RPMI7951 (cell line): ENCODE measurements at regions not wholly inside any gene's neighbourhood (a gene's known extent, or its start where the extent isn't known, plus 50 kb on each side); places are given as distances from the start of the nearest gene placed in this dataset.
A peak's percentile ranks its signal among the peaks of the same experiment; 100 is the strongest.

Source experiments
- DNase-seq: peaks from one replicate; pipeline ENCODE4 v3.0.0-alpha.2; 2012; ENCODE audit warnings: low read depth

- no peak for DNase-seq
Observed at GRCh38 chrX:42619068-42619467, 158.9 kb downstream of the PPP1R2C start.

- no peak for DNase-seq
Observed at GRCh38 chrX:42616981-42617380, 161.0 kb downstream of the PPP1R2C start.

- DNase-seq = no peak
Observed at GRCh38 chrX:42615161-42615563, 162.8 kb downstream of the PPP1R2C start.

GRCh38 chrX:42606591-42606990, 171.4 kb downstream of the PPP1R2C start:
- DNase-seq = no peak

- DNase-seq = no peak
Observed at GRCh38 chrX:42604302-42604701, 173.7 kb downstream of the PPP1R2C start.

GRCh38 chrX:42603016-42603415, 174.9 kb downstream of the PPP1R2C start:
- DNase-seq = no peak

GRCh38 chrX:42602566-42602965, 175.4 kb downstream of the PPP1R2C start:
- DNase-seq = no peak

- no peak for DNase-seq
Observed at GRCh38 chrX:42602136-42602535, 175.8 kb downstream of the PPP1R2C start.

GRCh38 chrX:42597481-42597880, 180.5 kb downstream of the PPP1R2C start:
- DNase-seq = no peak

- no peak for DNase-seq
Observed at GRCh38 chrX:42585842-42586621, 191.9 kb downstream of the PPP1R2C start.

GRCh38 chrX:42577936-42578470, 200.0 kb downstream of the PPP1R2C start:
- no peak for DNase-seq

GRCh38 chrX:42567268-42567667, 210.7 kb downstream of the PPP1R2C start:
- no peak for DNase-seq

- no peak for DNase-seq
Observed at GRCh38 chrX:42565739-42566138, 212.2 kb downstream of the PPP1R2C start.

- DNase-seq = no peak
Observed at GRCh38 chrX:42546800-42547199, 231.2 kb downstream of the PPP1R2C start.

- DNase-seq = no peak
Observed at GRCh38 chrX:42544883-42545282, 233.1 kb downstream of the PPP1R2C start.

- DNase-seq = no peak
Observed at GRCh38 chrX:42541554-42541953, 236.4 kb downstream of the PPP1R2C start.

- no peak for DNase-seq
Observed at GRCh38 chrX:42540146-42540545, 237.8 kb downstream of the PPP1R2C start.

- no peak for DNase-seq
Observed at GRCh38 chrX:42538405-42538804, 239.6 kb downstream of the PPP1R2C start.

GRCh38 chrX:42536286-42536685, 241.7 kb downstream of the PPP1R2C start:
- no peak for DNase-seq

- DNase-seq = no peak
Observed at GRCh38 chrX:42535233-42535632, 242.7 kb downstream of the PPP1R2C start.

- DNase-seq = no peak
Observed at GRCh38 chrX:42533761-42534160, 244.2 kb downstream of the PPP1R2C start.

- no peak for DNase-seq
Observed at GRCh38 chrX:42531441-42531840, 246.5 kb downstream of the PPP1R2C start.

GRCh38 chrX:42530027-42530426, 247.9 kb downstream of the PPP1R2C start:
- DNase-seq = peak; percentile 1

GRCh38 chrX:42524379-42524778, 253.6 kb downstream of the PPP1R2C start:
- peak; percentile 1 for DNase-seq
